Esophagus squamous epithelium (tissue), 5 donors: ENCODE measurements at regions not wholly inside any gene's neighbourhood (a gene's known extent, or its start where the extent isn't known, plus 50 kb on each side); places are given as distances from the start of the nearest gene placed in this dataset.

Experiments used
- DNase-seq: peaks from one replicate; lab custom pipeline; 2025; lab: John Stamatoyannopoulos, UW
- H3K27ac ChIP-seq, 4 donors: fragments of 200-600 bp; sonication (generic); one replicate each; pipeline ENCODE4 v1.5.1; 2016 to 2019; ENCODE audit warnings: mild to moderate bottlenecking in 1 of 4
- H3K27me3 ChIP-seq, 4 donors: fragments of 200-600 bp; sonication (generic); 1 replicate in 3 of 4; 2 replicates in 1 of 4; pipeline versions ENCODE4 v1.5.1 to v1.6.0; 2017 to 2021; ENCODE audit warnings: antibody characterized with exemption in 1 of 4
- H3K36me3 ChIP-seq, 3 donors: fragments of 200-600 bp; sonication (generic); one replicate each; pipeline ENCODE4 v1.5.1; 2016 to 2019
- H3K4me1 ChIP-seq, 3 donors: fragments of 200-600 bp; sonication (generic); one replicate each; pipeline ENCODE4 v1.5.1; 2017 to 2019
- H3K4me3 ChIP-seq, 4 donors: fragments of 200-600 bp; sonication (generic); 1 replicate in 3 of 4; 2 replicates in 1 of 4; pipeline ENCODE4 v1.5.1; 2016 to 2019; ENCODE audit warnings: mild to moderate bottlenecking in 2 of 4, moderate library complexity in 1 of 4
- H3K9me3 ChIP-seq, 3 donors: fragments of 200-600 bp; sonication (generic); one replicate each; pipeline ENCODE4 v1.5.1; 2016 to 2019
- CTCF ChIP-seq, 6 experiments: fragments of 450-650 bp in 4 of 6; fragments of 200-600 bp in 2 of 6; sonication (generic) in 2 of 6; IDR thresholded peaks; one replicate each; pipeline ENCODE4 v1.5.1; 2016 to 2019; ENCODE audit warnings: antibody characterized with exemption in 6 of 6, mild to moderate bottlenecking in 4 of 6, moderate library complexity in 4 of 6
- POLR2A ChIP-seq, 4 donors: fragments of 450-650 bp; IDR thresholded peaks; one replicate each; pipeline ENCODE4 v1.6.1; 2017; ENCODE audit warnings: antibody characterized with exemption in 4 of 4, mild to moderate bottlenecking in 4 of 4, moderate library complexity in 3 of 4
- WGBS, 2 donors: methylation state at CpG; one replicate each; pipeline ENCODE4 v1.1.5; 2018; 5-methylcytosine and 5-hydroxymethylcytosine counted together
- intact Hi-C: fragments of 100-400 bp; cut with DNase I; formaldehyde crosslinking; loops from one replicate; pipeline ENCODE4 v1.15.0; 2022
- donor health status: DM: yes; HTN: yes; CAD: no.

- 37 to 38% methylated on average over 4 of the region's 4 CpGs for WGBS, 2 donors
- no peak overlapping the region for H3K4me3 ChIP-seq
- H3K4me1 ChIP-seq: no peaks in the 10 kb centered on the region
- intact Hi-C loops: no loop called here
- TF ChIP-seq POLR2A (IDR thresholded peaks at IDR 0.05): no peak
- no peak for TF ChIP-seq CTCF (IDR thresholded peaks at IDR 0.05)
- H3K27me3 ChIP-seq: no peaks in the 10 kb centered on the region
- DNase-seq: no peak
- H3K9me3 ChIP-seq: no peaks in the 10 kb centered on the region
- no peaks in the 10 kb centered on the region for H3K36me3 ChIP-seq
- H3K27ac ChIP-seq: no peak overlapping the region
Measured at GRCh38 chr10:1920127-1920526, 182.8 kb upstream of the ADARB2 start.

- H3K27ac ChIP-seq: no peak overlapping the region
- DNase-seq: no peak
Measured at GRCh38 chr10:1911771-1912170, 174.4 kb upstream of the ADARB2 start.

GRCh38 chr10:1903982-1904381 lies 166.7 kb upstream of the ADARB2 start:
- 74 to 79% methylated on average over 4 of the region's 4 CpGs for WGBS, 2 donors
- intact Hi-C loops: no loop called here

More at GRCh38 chr10:1911771-1912170, 174.4 kb upstream of the ADARB2 start:
- H3K27me3 ChIP-seq: no peaks in the 10 kb centered on the region
- H3K36me3 ChIP-seq: no peaks in the 10 kb centered on the region
- TF ChIP-seq POLR2A (IDR thresholded peaks at IDR 0.05) (no peak), CTCF (IDR thresholded peaks at IDR 0.05) (no peak)
- WGBS, 2 donors: 37 to 45% methylated on average over 3 of the region's 3 CpGs
- H3K4me3 ChIP-seq: no peak overlapping the region
- no peaks in the 10 kb centered on the region for H3K9me3 ChIP-seq
- no peaks in the 10 kb centered on the region for H3K4me1 ChIP-seq
- intact Hi-C loops: no loop called here

GRCh38 chr10:1896153-1896552 lies 158.8 kb upstream of the ADARB2 start:
- H3K36me3 ChIP-seq: no peaks in the 10 kb centered on the region
- no peak for DNase-seq
- intact Hi-C loops: no loop called here
- peaks cover 0 to 5% (median 0%) of the 10 kb centered on the region in 4 donors for H3K27me3 ChIP-seq
- no peak overlapping the region for H3K27ac ChIP-seq
- no peaks in the 10 kb centered on the region for H3K9me3 ChIP-seq
- no peak overlapping the region for H3K4me3 ChIP-seq
- 51 to 57% methylated on average over 5 of the region's 5 CpGs for WGBS, 2 donors
- no peaks in the 10 kb centered on the region for H3K4me1 ChIP-seq
- TF ChIP-seq POLR2A (IDR thresholded peaks at IDR 0.05): no peak
- TF ChIP-seq CTCF (IDR thresholded peaks at IDR 0.05): no peak

More at GRCh38 chr10:1903982-1904381, 166.7 kb upstream of the ADARB2 start:
- no peaks in the 10 kb centered on the region for H3K9me3 ChIP-seq
- no peak for DNase-seq
- H3K27me3 ChIP-seq: no peaks in the 10 kb centered on the region
- H3K4me1 ChIP-seq: no peaks in the 10 kb centered on the region
- TF ChIP-seq CTCF (IDR thresholded peaks at IDR 0.05) (no peak), POLR2A (IDR thresholded peaks at IDR 0.05) (no peak)
- no peak overlapping the region for H3K27ac ChIP-seq
- H3K36me3 ChIP-seq: no peaks in the 10 kb centered on the region
- no peak overlapping the region for H3K4me3 ChIP-seq

- no peak for TF ChIP-seq CTCF (IDR thresholded peaks at IDR 0.05)
- TF ChIP-seq POLR2A (IDR thresholded peaks at IDR 0.05): no peak
- Histone ChIP-seq H3K9me3 (no peaks in the 10 kb centered on the region), H3K27ac (no peak overlapping the region), H3K36me3 (no peaks in the 10 kb centered on the region), H3K27me3 (peaks cover 0 to 5% (median 0%) of the 10 kb centered on the region in 4 donors), H3K4me3 (no peak overlapping the region), H3K4me1 (no peaks in the 10 kb centered on the region)
- 70 to 78% methylated on average over 9 of the region's 9 CpGs for WGBS, 2 donors
- DNase-seq: no peak
- intact Hi-C loops: no loop called here
Measured at GRCh38 chr10:1895691-1896090, 158.4 kb upstream of the ADARB2 start.
